Suprapubic skin (tissue), 4 donors: ENCODE measurements at regions not wholly inside any gene's neighbourhood (a gene's known extent, or its start where the extent isn't known, plus 50 kb on each side); places are given as distances from the start of the nearest gene placed in this dataset.

Experiments
- DNase-seq, 2 donors: peaks; one replicate each; pipeline ENCODE4 v3.0.0-alpha.2; 2019; ENCODE audit warnings: low spot score in 2 of 2
- H3K27ac ChIP-seq: fragments of 200-600 bp; sonication (generic); one replicate; pipeline ENCODE4 v1.5.1; 2019
- H3K27me3 ChIP-seq: fragments of 200-600 bp; sonication (generic); one replicate; pipeline ENCODE4 v1.5.1; 2019
- H3K36me3 ChIP-seq: fragments of 200-600 bp; sonication (generic); one replicate; pipeline ENCODE4 v1.5.1; 2019
- H3K4me1 ChIP-seq: fragments of 200-600 bp; sonication (generic); one replicate; pipeline ENCODE4 v1.5.1; 2019
- H3K4me3 ChIP-seq: fragments of 200-600 bp; sonication (generic); one replicate; pipeline ENCODE4 v1.5.1; 2019; ENCODE audit warnings: mild to moderate bottlenecking
- H3K9me3 ChIP-seq: fragments of 200-600 bp; sonication (generic); one replicate; pipeline ENCODE4 v1.5.1; 2019
- CTCF ChIP-seq, 2 donors: fragments of 200-600 bp in 1 of 2; fragments of 450-650 bp in 1 of 2; sonication (generic) in 1 of 2; IDR thresholded peaks; one replicate each; pipeline ENCODE4 v1.5.1; 2016 to 2019; ENCODE audit warnings: antibody characterized with exemption in 2 of 2, mild to moderate bottlenecking in 1 of 2, moderate library complexity in 1 of 2
- EP300 ChIP-seq: sonication (generic); formaldehyde crosslinking; IDR thresholded peaks from one replicate; pipeline ENCODE4 v1.6.1; 2017; ENCODE audit warnings: antibody characterized with exemption
- POLR2A ChIP-seq, 2 donors: fragments of 450-650 bp; IDR thresholded peaks; one replicate each; pipeline ENCODE4 v1.6.1; 2017; ENCODE audit warnings: antibody characterized with exemption in 2 of 2, mild to moderate bottlenecking in 2 of 2, moderate library complexity in 2 of 2
- POLR2AphosphoS5 ChIP-seq, 3 donors: sonication (generic); formaldehyde crosslinking; IDR thresholded peaks; one replicate each; pipeline ENCODE4 v1.6.1; 2017; ENCODE audit warnings: antibody characterized with exemption in 3 of 3
- WGBS: methylation state at CpG from one replicate; pipeline ENCODE4 v1.1.5; 2018; 5-methylcytosine and 5-hydroxymethylcytosine counted together

GRCh38 chr13:70723732-70724131 is 615.5 kb upstream of the KLHL1 start:
- no peak overlapping the region for H3K27ac ChIP-seq
- H3K27me3 ChIP-seq: no peaks in the 10 kb centered on the region
- no peak for DNase-seq
- no peaks in the 10 kb centered on the region for H3K9me3 ChIP-seq
- no peaks in the 10 kb centered on the region for H3K36me3 ChIP-seq
- H3K4me3 ChIP-seq: no peak overlapping the region
- TF ChIP-seq POLR2AphosphoS5 (IDR thresholded peaks at IDR 0.05) (no peak), POLR2A (IDR thresholded peaks at IDR 0.05) (no peak), EP300 (no peak), CTCF (IDR thresholded peaks at IDR 0.05) (no peak)
- 72% methylated on average over 1 of the region's 1 CpG for WGBS
- no peaks in the 10 kb centered on the region for H3K4me1 ChIP-seq

- no peaks in the 10 kb centered on the region for H3K9me3 ChIP-seq
- H3K4me1 ChIP-seq: no peaks in the 10 kb centered on the region
- 63% methylated on average over 1 of the region's 1 CpG for WGBS
- DNase-seq: no peak
- TF ChIP-seq EP300 (no peak), CTCF (IDR thresholded peaks at IDR 0.05) (no peak), POLR2AphosphoS5 (IDR thresholded peaks at IDR 0.05) (no peak), POLR2A (IDR thresholded peaks at IDR 0.05) (no peak)
- H3K27ac ChIP-seq: no peak overlapping the region
- H3K36me3 ChIP-seq: no peaks in the 10 kb centered on the region
- H3K4me3 ChIP-seq: no peak overlapping the region
- H3K27me3 ChIP-seq: no peaks in the 10 kb centered on the region
These were observed 612.1 kb upstream of the KLHL1 start for GRCh38 chr13:70720386-70720785.

- TF ChIP-seq CTCF (IDR thresholded peaks at IDR 0.05): no peak
- TF ChIP-seq EP300: no peak
- TF ChIP-seq POLR2A (IDR thresholded peaks at IDR 0.05): no peak
- no peak for TF ChIP-seq POLR2AphosphoS5 (IDR thresholded peaks at IDR 0.05)
- H3K27me3 ChIP-seq: no peaks in the 10 kb centered on the region
- no peaks in the 10 kb centered on the region for H3K9me3 ChIP-seq
- DNase-seq: no peak
- H3K4me3 ChIP-seq: no peak overlapping the region
- 62% methylated on average over 1 of the region's 1 CpG for WGBS
- no peak overlapping the region for H3K27ac ChIP-seq
- no peaks in the 10 kb centered on the region for H3K4me1 ChIP-seq
- H3K36me3 ChIP-seq: no peaks in the 10 kb centered on the region
These were observed 606.7 kb upstream of the KLHL1 start for GRCh38 chr13:70714993-70715392.

GRCh38 chr13:70708775-70709174 is 600.5 kb upstream of the KLHL1 start:
- Histone ChIP-seq H3K36me3 (no peaks in the 10 kb centered on the region), H3K27ac (no peak overlapping the region), H3K4me1 (no peaks in the 10 kb centered on the region), H3K9me3 (no peaks in the 10 kb centered on the region), H3K27me3 (no peaks in the 10 kb centered on the region), H3K4me3 (no peak overlapping the region)
- no peak for TF ChIP-seq POLR2AphosphoS5 (IDR thresholded peaks at IDR 0.05)
- no peak for TF ChIP-seq CTCF (IDR thresholded peaks at IDR 0.05)
- no peak for TF ChIP-seq EP300
- TF ChIP-seq POLR2A (IDR thresholded peaks at IDR 0.05): no peak
- DNase-seq: no peak

GRCh38 chr13:70703755-70704154 is 595.5 kb upstream of the KLHL1 start:
- H3K4me3 ChIP-seq: no peak overlapping the region
- no peaks in the 10 kb centered on the region for H3K27me3 ChIP-seq
- H3K4me1 ChIP-seq: no peaks in the 10 kb centered on the region
- H3K36me3 ChIP-seq: no peaks in the 10 kb centered on the region
- TF ChIP-seq EP300 (no peak), CTCF (IDR thresholded peaks at IDR 0.05) (no peak), POLR2A (IDR thresholded peaks at IDR 0.05) (no peak), POLR2AphosphoS5 (IDR thresholded peaks at IDR 0.05) (no peak)
- H3K27ac ChIP-seq: no peak overlapping the region
- DNase-seq: no peak
- 60% methylated on average over 4 of the region's 4 CpGs for WGBS
- H3K9me3 ChIP-seq: peaks cover 5% of the 10 kb centered on the region
